CD4-positive, alpha-beta T cell treated with Interleukin-6 at 100 ng/mL for 8 hours (primary cell): ENCODE measurements at regions not wholly inside any gene's neighbourhood (a gene's known extent, or its start where the extent isn't known, plus 50 kb on each side); places are given as distances from the start of the nearest gene placed in this dataset.
"Not testable (repeated sequence)": the region's sequence is repeated elsewhere in the genome, so short reads cannot be mapped to it uniquely, and the experiment has no call there.

ENCODE experiments used
- DNase-seq: peaks from one replicate; pipeline ENCODE4 v3.0.0-alpha.2; 2020; ENCODE audit warnings: mixed read lengths, low spot score

DNA sequence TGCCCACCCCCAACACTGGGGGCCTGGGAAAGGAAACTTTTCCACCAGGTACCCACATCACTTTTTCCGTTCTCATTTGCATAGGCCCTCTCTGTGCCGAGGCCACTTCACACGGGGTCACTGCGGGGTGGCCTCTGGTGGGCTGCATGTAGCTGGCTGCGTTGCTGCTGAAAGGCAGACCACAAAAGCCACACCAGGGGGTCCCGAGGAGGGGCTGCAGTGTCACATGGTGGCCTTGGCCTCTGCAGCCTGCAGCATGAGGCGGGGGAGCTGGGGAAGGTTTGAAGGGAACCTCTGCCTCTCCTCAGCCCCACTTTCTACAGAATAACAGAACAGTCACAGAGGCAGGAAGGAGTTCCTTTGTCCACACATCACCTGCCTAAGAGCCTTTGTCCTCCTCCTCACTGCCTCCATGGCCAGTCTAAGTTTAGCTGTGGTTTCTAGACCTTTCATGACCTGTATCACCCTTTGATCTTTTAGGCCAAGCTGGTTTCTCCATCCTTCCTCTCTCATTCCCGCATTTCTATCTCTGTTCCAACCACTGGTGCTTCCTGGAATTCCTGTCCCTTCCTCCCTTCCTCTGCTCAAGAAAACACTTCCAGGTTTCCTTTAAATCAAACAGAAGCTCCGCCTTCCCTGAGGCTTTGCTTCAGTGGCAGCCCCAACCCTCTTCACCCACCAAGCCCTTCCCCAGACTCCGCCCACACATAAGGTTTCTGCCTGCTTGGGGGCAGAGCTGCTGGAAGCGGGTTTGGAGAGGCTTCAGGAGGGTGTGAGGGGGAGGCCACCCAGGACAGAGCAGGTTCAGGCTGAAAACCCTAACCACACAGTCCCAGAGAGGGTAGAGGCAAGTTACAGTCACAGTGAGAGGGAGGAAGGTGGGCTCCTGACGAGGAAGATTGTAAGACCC is 150.7 kb upstream of the TLE3 start:
- no peak for DNase-seq

DNA sequence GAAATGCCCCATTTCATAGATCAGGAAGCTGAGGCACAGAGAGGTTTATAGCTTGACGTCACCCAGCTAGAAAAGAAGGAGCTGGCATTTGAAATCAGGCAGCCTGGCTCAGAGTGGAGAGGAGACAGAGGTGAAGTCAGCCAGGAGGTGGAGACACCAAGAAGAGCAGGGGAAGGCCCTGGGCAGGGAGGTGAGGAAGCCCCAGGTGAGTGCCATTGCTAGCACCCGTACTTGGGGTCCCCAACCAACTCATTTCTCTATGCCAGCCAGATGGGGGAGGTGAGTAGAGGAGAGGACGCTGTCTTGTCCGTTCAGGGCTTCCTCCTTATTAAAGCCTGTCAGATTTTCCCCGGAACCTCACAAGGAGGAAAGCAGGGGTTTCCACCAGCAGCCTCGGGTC is 149.6 kb upstream of the TLE3 start:
- no peak for DNase-seq

DNA sequence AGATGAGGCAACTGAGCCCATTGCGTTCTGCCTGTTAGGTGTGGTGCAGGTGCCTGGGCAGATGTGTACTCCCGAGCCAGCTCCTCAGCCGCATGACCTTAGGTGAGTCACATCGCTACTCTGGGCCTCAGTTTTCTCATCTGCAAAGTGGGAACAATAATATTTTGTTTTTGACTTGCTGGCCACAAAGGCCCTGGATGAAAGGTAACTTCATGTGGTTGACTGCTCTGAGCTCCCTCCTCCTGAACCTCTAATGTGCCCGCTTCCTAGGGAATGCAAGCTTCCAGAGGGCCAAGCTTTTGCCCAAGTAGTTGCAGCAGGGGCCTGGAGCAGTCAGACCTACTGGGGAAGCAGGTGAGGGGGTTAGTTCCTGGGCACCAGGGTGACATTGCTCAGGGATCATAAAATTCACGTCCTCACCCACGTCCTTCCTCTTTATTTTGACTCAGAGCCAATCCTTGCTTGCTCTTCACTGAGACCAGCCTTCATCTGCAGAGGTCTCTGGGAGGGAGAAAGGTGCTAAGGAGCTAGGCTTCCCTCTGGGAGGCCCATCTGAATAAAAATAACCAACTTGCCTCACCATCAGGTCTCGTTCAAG is 149.0 kb upstream of the TLE3 start:
- DNase-seq, result no peak

DNA sequence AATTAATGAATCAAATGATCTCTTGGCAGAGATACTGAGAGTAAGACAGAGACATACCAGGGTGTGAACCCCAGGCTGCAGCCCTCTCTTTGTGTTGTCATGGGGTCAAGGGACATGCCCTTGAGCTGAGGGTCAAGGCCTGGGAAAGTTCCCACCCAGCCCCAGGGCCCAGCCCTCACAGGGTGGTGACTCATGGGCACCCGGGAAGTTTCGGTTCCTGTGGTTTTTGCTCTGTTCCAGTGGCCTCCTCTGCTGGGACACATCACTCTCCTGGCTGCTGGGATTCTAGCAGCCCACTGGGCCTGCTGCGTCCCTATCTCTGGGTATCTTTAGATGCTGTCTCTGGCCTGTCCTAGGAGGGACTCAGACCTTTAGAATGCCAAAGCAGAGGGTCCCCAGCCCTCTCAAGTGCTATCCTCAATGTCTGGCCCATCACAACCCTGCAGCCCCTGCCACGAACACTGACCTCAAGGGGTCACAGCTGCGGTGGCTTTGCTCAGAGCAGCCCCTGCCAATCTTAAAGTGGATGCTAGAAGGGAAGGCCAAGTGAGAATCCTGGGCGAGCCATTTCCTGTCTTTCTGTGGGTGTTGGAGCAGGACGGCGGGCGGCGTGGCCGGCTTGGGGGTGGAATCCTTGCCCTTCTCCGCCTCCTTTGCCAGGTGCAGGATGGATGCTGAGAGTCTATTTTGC is 148.4 kb upstream of the TLE3 start:
- no peak for DNase-seq

DNA sequence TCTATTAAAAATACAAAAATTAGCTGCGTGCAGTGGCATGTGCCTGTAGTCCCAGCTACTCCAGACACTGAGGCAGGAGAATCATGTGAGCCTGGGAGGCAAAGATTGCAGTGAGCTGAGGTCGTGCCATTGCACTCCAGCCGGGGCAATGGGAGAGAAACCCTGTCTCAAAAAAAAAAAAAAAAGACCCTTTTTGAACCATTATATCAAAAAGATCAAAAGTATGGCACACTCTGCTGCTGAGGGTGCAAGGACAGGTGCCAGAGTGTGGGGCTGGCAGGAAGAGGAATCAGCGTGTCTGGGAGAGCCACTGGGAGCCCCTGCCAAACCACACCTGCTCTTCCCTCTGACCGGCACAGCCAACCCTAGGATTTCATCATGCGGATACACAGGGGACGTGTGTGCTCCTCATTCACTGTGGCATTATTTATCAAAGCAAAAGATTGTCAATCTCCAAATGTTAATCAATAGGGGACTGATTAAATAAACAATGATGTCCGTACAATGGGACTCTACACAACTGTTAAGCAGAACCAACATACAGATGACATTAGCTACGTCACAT is 147.3 kb upstream of the TLE3 start:
- no peak for DNase-seq

DNA sequence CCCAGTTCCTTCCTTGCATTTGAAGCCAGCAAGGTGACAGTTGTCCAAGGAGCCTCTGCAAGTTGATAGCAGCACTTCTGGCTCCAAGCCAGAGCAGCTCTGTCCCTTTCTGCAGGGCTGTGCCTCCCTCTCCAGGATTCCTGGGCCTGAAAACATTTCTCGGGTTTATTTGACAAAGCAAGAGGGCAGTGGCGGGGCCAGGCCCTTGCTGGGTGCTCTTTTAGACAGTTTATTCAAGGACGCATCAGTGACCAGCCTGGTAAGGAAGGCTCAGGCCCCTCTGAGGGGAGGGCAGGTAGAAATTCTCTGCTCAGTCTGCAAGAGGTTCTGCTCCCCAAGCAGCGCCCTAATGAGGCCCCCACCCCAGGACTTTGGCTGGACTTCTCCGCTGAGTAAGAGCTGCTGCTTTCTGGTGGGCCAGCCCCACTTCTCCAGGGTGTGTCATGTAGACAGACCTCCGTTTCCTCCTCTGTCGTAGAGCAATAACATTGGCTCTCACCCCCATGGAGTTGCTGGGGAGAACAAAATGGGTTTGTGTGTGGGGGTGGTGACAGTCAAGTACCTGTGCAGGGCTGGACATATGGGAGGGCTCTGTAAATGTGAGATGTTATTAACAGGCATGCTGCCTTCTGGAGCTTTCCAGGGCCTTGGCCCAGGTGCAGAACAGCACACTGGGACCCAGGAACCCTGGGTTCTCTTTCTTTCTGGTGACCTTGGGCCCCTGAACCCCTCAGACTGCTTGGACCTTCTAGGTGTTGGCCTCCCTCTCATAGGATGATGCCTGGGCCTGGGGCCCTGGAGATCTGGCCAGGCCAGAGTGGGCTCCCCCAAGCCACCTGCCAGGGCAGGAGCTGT is 146.2 kb upstream of the TLE3 start:
- DNase-seq, result no peak

DNA sequence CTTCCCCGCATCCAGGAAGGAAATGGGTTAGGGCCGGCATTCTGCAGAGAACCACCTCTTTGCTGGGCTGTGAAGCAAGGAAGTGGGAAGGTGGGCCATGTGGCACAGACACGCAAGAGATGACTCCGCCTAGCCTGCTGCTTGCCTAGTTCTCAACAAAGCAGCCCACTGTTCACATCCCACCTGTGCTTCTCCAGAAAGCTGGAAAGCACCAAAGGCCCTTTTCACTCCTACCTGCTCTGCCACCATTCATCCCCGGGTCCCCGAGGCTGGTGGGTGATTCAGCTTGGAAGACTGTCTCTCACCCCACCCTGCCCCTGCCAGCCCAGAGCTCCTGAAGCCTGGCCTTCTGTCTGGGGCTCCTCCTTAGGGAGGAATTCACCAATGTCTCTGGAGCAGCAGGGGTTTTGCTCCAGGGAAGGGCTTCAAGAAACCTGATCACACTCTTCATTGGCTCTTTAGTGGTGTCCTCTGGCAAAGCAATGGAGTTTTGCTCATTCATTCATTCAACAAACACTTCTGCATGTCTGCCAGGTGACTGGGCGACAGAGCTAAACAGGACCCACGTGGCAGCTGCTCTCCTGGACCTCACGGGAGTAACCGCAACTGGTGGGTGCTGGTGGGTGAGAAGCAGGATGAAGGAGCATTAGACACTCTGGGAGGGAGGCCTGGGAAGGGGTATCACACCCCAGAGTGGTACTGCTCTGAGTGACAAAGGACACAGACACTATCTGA is 145.4 kb upstream of the TLE3 start:
- no peak for DNase-seq

DNA sequence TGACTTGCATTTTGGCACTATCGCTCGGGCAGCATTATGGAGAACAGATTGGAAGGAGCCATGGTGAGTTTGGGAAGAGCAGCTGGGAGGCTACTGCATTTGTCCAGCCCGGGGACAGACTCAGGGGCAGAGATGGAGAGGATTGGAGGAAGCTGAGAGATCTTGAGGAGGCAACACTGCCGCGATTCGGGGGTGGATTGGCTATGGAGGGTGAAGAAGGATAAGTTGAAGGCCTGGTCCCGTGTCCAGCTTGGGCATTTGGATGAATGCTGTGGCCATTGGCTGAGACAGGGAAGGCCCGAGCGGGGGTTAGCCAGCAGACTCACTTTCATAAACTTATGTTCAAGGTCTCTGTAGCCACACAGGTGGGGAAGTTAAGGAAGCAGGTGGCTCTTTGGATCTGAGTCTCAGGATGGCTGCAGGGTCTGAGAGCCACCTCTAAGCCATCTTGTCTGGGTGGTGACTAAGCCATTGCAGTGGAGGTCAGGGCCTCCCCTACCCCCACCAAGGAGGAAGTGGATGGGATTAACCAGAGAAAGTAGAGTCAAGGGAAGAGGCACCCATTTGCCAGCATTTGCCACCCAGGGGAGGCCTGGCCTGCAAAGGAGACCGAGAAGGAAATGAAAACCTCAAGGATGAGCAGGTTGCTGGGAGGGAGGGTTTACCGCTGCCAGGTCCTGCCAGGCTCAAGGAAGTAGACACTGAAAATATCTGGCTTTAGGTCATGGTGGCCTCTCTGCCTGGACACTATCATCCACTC is 144.0 kb upstream of the TLE3 start:
- no peak for DNase-seq

DNA sequence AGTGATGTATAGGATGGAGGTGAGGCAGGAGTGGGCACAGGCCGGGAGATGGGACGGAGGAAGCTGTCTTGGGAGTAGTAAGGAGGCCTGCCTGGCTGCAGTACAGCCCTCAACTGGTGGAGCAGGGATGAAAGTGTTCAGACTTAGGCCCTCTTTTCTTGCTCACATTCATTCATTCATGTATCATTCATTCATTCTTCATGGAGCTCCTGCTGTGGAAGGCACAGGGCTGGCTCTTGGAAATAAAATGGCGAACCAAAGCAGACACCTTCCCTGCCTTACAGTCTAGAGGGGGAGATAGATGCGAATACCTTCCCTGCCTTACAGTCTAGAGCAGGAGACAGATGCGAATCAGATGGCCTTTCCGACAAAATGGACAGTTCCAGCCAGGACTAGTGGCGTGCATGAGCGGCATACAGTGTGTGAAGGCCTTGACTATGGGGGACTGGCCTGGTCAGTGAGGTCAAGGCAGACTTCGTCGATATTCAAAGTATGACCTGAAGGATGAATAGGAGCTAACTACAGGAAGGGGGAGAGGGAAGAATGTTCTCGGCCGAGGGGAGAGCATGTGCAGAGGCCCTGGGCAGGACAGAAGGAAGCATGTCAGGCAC is 143.2 kb upstream of the TLE3 start:
- no peak for DNase-seq

DNA sequence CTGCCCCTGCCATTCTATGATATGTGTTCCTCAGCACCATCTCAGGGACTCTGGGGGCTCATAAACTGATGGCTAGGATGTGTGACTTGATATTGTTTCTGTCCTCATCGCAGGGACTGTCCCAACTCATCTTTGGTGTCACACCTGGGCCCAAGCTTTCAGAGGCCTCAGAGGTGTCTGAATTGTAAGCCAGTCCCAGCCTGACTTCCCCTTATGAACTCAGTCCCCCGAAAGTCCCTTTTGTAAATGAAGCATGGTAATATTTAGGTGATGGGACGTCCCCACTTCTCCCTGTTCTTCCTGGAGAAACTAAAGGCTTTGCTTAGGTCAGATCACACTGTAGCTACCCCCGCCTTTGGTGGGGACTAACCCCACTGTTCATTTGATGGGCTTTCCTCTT is 142.4 kb upstream of the TLE3 start:
- DNase-seq, result no peak

DNA sequence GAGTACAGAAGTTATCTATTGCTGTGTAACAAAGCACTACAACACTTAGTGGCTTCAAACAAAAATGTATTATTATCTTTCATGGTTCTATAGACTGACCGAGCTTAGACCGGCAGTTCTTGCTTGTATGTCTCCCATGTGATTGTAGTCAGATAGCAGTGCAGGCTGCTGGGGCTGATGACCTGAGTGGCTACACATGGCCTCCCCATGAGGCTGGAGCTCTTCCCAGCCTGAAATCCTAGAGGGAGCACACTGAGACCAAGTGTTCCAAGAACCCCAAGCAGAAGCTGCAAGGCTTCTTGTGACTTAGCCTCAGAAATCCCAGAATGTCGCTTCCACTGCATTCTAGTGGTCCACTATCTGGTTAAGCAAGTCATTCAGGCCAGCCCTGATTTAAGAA is 141.2 kb upstream of the TLE3 start:
- DNase-seq, result no peak

DNA sequence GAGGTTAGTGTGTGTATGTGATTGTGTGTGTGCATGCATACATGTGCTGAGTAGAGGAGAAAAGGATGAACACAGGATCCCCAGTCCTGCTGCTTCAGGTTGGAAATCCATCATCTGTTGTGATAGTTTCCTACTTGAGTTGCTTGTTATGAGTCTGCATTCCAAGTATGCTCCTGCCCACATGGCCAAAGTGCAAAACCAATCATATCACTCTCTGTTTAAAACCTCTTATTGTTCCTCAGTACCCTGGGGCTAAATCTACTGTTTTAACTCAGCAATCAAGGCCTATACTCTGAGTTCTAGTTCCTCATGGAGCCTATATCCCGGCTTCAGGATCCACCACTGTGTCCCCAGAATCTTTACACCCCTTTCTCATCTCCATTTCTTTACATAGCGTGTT is 139.9 kb upstream of the TLE3 start:
- DNase-seq, result no peak

DNA sequence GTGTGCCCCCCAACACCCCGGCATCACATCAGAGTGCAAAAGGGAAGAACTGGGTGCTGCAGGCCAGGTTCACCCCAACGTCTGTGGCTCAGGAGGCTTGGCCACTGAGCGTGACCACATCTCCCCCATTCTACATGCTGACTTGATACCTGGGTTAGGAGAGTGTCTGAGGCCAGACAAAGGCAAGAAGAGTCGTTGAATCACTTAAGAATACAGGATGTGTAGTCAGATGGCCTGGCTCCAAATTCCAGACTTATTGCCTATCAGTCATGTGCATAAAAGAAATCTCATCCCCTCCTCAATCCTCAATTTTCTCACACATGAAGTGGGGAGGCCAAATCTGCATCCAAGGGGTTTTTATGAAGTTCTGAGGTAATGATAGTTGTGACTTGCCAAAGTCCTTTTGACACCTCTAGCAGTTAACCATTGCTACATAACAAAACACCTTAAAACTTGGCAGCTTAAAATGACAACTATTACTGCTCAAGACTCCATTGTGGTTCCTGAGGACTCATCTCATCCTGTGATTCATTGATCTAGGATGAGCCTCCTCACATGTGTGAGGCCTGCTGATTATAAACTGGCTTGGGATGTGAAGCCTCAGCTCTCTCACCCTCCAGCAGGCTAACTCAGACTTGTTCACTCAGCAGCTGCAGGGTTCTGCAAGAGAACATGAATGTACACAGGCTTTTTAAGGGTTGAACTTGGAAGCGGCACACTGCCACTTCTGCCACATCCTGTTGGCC is 138.8 kb upstream of the TLE3 start:
- DNase-seq, result no peak

DNA sequence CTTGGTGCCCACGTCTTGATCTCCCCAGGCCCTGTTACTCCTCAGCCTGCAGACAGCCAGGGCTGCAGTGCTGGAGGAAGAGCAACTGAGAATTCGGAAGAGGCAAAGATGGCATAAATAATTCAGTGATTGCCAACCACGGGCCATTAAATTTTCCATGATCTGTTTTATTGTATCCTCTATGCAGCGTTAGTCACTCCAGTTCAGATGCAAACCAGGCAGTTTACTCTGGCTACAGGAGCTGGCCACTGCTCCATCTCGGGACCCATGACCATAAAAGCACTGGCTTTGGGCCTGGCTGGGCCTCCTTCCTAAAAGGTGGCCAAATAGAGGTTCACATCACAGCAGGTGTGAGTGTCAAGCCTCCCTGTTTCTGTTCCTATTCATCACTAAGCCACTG is 137.6 kb upstream of the TLE3 start:
- DNase-seq, result no peak

DNA sequence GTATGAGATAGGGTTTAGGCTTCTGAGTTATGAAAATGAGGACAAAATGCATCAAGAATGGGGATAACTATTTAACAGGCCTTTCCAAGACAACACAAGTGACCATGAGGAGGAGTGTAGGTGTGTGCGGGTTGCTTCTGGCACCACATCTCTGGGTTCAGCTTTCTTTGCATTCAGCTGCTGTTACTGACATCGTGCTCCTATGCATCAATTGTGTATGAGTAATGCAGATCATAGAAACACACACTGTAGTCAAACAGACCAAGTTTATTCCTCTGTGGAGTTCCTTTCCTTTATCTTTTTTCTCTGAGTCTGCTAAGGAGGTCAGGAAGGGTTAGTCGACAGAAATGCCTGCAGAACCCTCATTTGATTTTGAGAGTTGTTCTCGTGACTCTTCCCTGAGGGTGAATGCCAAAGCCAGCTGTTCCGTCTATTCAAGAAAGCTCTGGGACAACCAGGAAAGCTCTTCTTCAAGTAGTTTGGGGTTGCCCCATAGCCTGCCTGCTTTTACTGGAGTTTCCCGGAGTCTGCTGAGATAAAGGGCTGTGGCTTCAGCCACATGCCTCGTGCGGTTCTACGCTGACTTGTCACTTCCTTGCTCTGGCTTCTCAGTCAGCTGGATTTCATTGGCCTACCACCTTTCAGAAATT is 136.7 kb upstream of the TLE3 start:
- no peak for DNase-seq

DNA sequence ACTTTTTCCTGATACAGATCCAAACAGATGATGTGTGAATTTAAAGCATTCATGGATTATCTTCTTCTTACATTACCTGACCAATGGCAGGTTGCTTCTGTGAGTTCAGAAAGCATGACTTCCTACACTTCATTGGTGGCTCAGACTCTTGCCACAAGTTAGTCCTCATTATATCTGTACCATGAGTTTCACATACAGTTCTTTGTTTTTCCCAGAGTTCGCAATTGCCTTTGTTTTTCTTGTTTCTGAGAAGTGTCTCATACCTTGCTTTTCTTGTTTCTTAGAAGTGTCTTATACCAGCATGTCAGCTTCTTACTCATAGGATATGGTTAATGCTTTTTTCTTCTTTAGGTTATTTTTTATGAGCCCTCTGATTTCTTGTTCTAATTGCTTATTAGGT is 133.8 kb upstream of the TLE3 start:
- DNase-seq, result no peak

DNA sequence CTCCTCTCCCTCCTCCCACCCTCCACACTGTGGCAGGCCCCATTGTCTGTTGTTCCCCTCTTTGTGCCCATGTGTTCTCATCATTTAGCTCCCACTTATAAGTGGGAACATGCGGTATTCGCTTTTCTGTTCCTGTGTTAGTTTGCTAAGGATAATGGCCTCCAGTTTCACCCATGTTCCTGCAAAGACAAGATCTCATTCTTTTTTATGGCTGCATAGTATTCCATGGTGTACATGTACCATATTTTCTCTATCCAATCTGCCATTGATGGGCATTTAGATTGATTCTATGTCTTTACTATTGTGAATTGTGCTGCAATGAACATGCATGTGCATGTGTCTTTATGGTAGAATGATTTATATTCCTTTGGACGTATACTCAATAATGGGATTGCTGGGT is 130.2 kb upstream of the TLE3 start:
- not testable (repeated sequence) for DNase-seq

DNA sequence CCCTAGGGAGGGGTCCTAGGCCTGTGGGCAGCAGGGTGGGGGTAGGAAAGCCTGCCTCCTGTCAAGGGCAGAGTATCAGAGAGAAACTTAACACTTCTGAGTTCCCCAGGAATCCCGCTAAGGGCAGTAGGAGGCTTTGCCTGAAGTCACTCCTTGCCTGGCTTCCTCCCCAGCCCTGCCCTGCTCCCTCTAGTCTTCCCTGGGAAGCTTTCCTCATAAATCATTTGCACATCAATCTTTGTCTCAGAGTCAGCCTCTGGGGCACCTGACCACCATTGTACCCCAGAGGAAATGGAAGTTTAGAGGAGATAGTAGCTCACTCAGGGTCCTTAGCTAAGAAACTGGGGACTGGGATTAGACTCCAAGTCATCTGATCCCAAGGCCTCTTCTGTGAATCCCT is 129.4 kb upstream of the TLE3 start:
- no peak for DNase-seq
